ENCODE measurements at regions not wholly inside any gene's neighbourhood (a gene's known extent, or its start where the extent isn't known, plus 50 kb on each side); places are given as distances from the start of the nearest gene placed in this dataset.

DNA sequence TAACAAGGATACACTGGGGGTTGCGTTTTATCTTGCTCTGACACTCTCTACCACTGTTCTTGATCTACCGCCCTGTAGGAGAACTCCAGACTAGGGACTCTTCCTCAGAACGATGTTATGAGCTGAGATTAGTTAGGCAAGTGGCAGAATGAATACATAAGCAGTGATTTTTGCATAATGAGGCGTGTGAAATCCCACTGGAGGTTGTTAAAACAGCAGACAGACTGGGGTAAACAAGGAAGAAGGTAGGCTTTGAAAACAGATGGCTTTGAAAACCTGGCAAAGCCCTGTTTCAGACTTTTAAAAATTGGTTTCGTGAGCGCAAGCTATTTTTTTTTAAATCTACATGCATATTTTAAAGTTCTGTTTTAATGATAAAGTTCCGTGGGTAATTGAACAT is 785.2 kb downstream of the TYW1 start:
- intact Hi-C loops (cut with DNase I) = no loop called here
- Histone ChIP-seq H3K4me3 (ENCODE audit: low read length in 3 of 3) (no peak overlapping the region), H3K9me3 (ENCODE audit: control insufficient read depth in 2 of 3, insufficient read depth in 1 of 3, low read length in 3 of 3) (no peaks in the 10 kb centered on the region), H3K4me1 (ENCODE audit: control insufficient read depth in 2 of 3, insufficient read depth in 2 of 3, low read depth in 1 of 3, low read length in 3 of 3) (no peaks in the 10 kb centered on the region), H3K9ac (ENCODE audit: low read length in 3 of 3) (no peak overlapping the region), H3K27ac (ENCODE audit: low read depth in 2 of 2, low read length in 2 of 2) (no peak overlapping the region), H3K27me3 (ENCODE audit: control insufficient read depth, insufficient read depth, low read length) (no peaks in the 10 kb centered on the region), H3K36me3 (ENCODE audit: control insufficient read depth in 2 of 3, insufficient read depth in 3 of 3, low read length in 3 of 3) (no peaks in the 10 kb centered on the region)
- DNase-seq = no peak
- TF ChIP-seq, protein P1, sequence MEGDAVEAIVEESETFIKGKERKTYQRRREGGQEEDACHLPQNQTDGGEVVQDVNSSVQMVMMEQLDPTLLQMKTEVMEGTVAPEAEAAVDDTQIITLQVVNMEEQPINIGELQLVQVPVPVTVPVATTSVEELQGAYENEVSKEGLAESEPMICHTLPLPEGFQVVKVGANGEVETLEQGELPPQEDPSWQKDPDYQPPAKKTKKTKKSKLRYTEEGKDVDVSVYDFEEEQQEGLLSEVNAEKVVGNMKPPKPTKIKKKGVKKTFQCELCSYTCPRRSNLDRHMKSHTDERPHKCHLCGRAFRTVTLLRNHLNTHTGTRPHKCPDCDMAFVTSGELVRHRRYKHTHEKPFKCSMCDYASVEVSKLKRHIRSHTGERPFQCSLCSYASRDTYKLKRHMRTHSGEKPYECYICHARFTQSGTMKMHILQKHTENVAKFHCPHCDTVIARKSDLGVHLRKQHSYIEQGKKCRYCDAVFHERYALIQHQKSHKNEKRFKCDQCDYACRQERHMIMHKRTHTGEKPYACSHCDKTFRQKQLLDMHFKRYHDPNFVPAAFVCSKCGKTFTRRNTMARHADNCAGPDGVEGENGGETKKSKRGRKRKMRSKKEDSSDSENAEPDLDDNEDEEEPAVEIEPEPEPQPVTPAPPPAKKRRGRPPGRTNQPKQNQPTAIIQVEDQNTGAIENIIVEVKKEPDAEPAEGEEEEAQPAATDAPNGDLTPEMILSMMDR (IDR thresholded peaks at IDR 0.05; ENCODE audit: borderline replicate concordance, extremely low read depth, insufficient read depth) = no peak
- FAIRE-seq = no peak

GRCh38 chr7:67786021-67786420 is 789.4 kb downstream of the TYW1 start:
- FAIRE-seq = no peak

GRCh38 chr7:67788669-67789068 is 792.0 kb downstream of the TYW1 start:
- intact Hi-C loops (cut with DNase I) = no loop called here
- H3K27me3 ChIP-seq (ENCODE audit: control insufficient read depth, insufficient read depth, low read length) = no peaks in the 10 kb centered on the region
- no peaks in the 10 kb centered on the region for H3K9me3 ChIP-seq (ENCODE audit: control insufficient read depth in 2 of 3, insufficient read depth in 1 of 3, low read length in 3 of 3)
- no peak overlapping the region for H3K4me3 ChIP-seq (ENCODE audit: low read length in 3 of 3)
- DNase-seq (no peak), FAIRE-seq (no peak)
- no peak overlapping the region for H3K9ac ChIP-seq (ENCODE audit: low read length in 3 of 3)
- H3K27ac ChIP-seq (ENCODE audit: low read depth in 2 of 2, low read length in 2 of 2) = no peak overlapping the region
- TF ChIP-seq, protein P1 (IDR thresholded peaks at IDR 0.05; ENCODE audit: borderline replicate concordance, extremely low read depth, insufficient read depth) = no peak
- no peaks in the 10 kb centered on the region for H3K4me1 ChIP-seq (ENCODE audit: control insufficient read depth in 2 of 3, insufficient read depth in 2 of 3, low read depth in 1 of 3, low read length in 3 of 3)
- H3K36me3 ChIP-seq (ENCODE audit: control insufficient read depth in 2 of 3, insufficient read depth in 3 of 3, low read length in 3 of 3) = no peaks in the 10 kb centered on the region

More at GRCh38 chr7:67786021-67786420, 789.4 kb downstream of the TYW1 start:
- H3K9ac ChIP-seq (ENCODE audit: low read length in 3 of 3) = no peak overlapping the region
- H3K36me3 ChIP-seq (ENCODE audit: control insufficient read depth in 2 of 3, insufficient read depth in 3 of 3, low read length in 3 of 3) = no peaks in the 10 kb centered on the region
- no peaks in the 10 kb centered on the region for H3K27me3 ChIP-seq (ENCODE audit: control insufficient read depth, insufficient read depth, low read length)
- intact Hi-C loops (cut with DNase I) = no loop called here
- no peak overlapping the region for H3K27ac ChIP-seq (ENCODE audit: low read depth in 2 of 2, low read length in 2 of 2)
- H3K4me3 ChIP-seq (ENCODE audit: low read length in 3 of 3) = no peak overlapping the region
- H3K4me1 ChIP-seq (ENCODE audit: control insufficient read depth in 2 of 3, insufficient read depth in 2 of 3, low read depth in 1 of 3, low read length in 3 of 3) = no peaks in the 10 kb centered on the region
- TF ChIP-seq, protein P1 (IDR thresholded peaks at IDR 0.05; ENCODE audit: borderline replicate concordance, extremely low read depth, insufficient read depth) = no peak
- DNase-seq = no peak
- no peaks in the 10 kb centered on the region for H3K9me3 ChIP-seq (ENCODE audit: control insufficient read depth in 2 of 3, insufficient read depth in 1 of 3, low read length in 3 of 3)

DNA sequence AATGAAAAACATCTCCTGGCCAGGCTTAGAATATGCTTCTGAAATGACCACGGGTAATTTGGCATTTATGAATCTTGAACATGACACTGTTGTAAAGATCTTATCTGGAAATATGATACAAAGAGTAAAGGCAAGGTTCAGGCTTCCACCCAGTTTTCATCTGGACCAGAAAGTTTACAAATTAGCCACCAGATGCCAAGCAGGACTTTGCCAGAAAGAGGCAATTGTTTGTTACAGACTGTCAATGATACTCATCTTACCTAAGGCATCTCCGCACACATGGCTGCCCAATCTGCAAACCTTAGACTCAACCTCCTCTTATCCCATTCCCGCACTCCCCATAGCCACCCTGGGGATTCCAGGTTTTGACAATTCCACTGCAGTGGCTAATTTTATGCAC is 795.3 kb downstream of the TYW1 start:
- Histone ChIP-seq H3K4me1 (ENCODE audit: control insufficient read depth in 2 of 3, insufficient read depth in 2 of 3, low read depth in 1 of 3, low read length in 3 of 3) (no peaks in the 10 kb centered on the region), H3K36me3 (ENCODE audit: control insufficient read depth in 2 of 3, insufficient read depth in 3 of 3, low read length in 3 of 3) (no peaks in the 10 kb centered on the region), H3K9ac (ENCODE audit: low read length in 3 of 3) (no peak overlapping the region), H3K27ac (ENCODE audit: low read depth in 2 of 2, low read length in 2 of 2) (no peak overlapping the region), H3K27me3 (ENCODE audit: control insufficient read depth, insufficient read depth, low read length) (no peaks in the 10 kb centered on the region), H3K4me3 (ENCODE audit: low read length in 3 of 3) (no peak overlapping the region), H3K9me3 (ENCODE audit: control insufficient read depth in 2 of 3, insufficient read depth in 1 of 3, low read length in 3 of 3) (no peaks in the 10 kb centered on the region)
- TF ChIP-seq, protein P1 (IDR thresholded peaks at IDR 0.05; ENCODE audit: borderline replicate concordance, extremely low read depth, insufficient read depth) = no peak
- DNase-seq (no peak), FAIRE-seq (no peak)
- intact Hi-C loops (cut with DNase I) = no loop called here

All from kidney (tissue), 13 donors.